ENCODE measurements at regions not wholly inside any gene's neighbourhood (a gene's known extent, or its start where the extent isn't known, plus 50 kb on each side); places are given as distances from the start of the nearest gene placed in this dataset.
"Not testable (repeated sequence)": the region's sequence is repeated elsewhere in the genome, so short reads cannot be mapped to it uniquely, and the experiment has no call there.

DNA sequence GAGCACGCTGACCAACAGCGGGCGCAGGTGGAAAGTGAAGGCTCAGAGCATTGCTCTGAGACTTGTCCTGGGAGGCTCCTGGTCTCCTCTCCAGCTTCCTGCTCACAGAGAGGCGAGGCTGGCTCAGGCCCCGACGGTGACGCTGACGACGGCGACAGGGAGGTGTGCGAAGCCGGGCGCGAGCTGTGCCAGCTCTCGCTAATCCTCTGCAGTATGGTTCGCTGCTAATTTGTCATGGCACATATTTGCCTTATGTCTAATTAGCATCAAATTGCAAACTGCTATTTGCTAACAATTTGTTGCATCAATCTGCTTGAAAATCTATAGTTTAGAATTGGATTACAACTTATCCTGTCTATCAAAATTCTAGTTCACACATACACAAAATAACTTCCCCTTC is 469.8 kb upstream of the ZNF507 start:
- Histone ChIP-seq H3K27ac (ENCODE audit: low read depth, low read length) (no peak overlapping the region), H3K27me3 (ENCODE audit: insufficient read depth, low read length) (no peaks in the 10 kb centered on the region), H3K4me1 (ENCODE audit: control insufficient read depth, insufficient read depth, low read length, unreplicated experiment) (no peaks in the 10 kb centered on the region), H3K79me2 (ENCODE audit: control insufficient read depth, insufficient read depth, low read length, unreplicated experiment) (no peaks in the 10 kb centered on the region), H3K36me3 (ENCODE audit: insufficient read depth, low read length) (no peaks in the 10 kb centered on the region), H3K4me3 (ENCODE audit: low read depth, low read length) (no peak overlapping the region), H2AFZ (ENCODE audit: low read length, unreplicated experiment) (no peak overlapping the region)

DNA sequence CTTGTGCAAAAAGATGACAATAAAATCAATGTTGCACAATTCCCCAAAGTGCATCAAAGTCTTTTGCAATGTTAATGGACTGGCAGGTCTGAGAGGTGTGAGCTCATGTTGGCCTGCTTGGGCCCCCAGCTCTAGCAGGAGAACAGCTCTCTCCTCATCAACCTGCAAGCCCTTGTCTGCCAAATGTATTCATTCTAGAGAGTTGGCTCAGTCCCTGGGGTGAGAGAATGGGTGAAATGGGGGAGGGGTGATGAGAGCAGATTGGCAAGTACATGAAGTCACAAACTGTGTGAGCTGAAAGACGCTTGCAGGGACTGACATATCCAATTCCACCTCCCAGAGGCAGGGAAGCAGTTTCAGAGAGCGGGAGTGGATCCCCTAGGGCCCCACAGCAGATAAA is 465.1 kb upstream of the ZNF507 start:
- no peak overlapping the region for H2AFZ ChIP-seq (ENCODE audit: low read length, unreplicated experiment)
- no peaks in the 10 kb centered on the region for H3K36me3 ChIP-seq (ENCODE audit: insufficient read depth, low read length)
- H3K4me3 ChIP-seq (ENCODE audit: low read depth, low read length) = no peak overlapping the region
- no peaks in the 10 kb centered on the region for H3K27me3 ChIP-seq (ENCODE audit: insufficient read depth, low read length)
- no peak overlapping the region for H3K27ac ChIP-seq (ENCODE audit: low read depth, low read length)
- H3K79me2 ChIP-seq (ENCODE audit: control insufficient read depth, insufficient read depth, low read length, unreplicated experiment) = no peaks in the 10 kb centered on the region
- no peaks in the 10 kb centered on the region for H3K4me1 ChIP-seq (ENCODE audit: control insufficient read depth, insufficient read depth, low read length, unreplicated experiment)

DNA sequence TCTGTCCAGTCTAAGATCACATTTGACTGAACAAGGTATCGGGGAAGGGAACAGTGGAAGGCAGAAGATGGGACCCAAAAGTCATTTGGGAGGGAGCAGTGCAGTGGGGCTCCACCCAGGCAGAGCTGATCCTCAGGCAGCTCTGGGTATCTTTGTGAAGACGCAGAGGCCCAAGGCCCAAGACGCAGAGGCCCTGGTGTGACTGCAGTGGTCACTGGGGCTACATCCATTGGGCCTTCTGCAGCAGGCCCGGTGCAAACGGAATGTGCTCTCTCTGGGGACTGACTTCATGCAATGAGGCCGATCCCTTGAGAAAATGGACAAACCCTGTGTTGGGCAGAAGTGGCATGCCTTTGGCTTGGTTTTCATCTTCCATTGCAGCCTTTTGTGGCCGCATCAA is 463.4 kb upstream of the ZNF507 start:
- Histone ChIP-seq H3K4me3 (ENCODE audit: low read depth, low read length) (no peak overlapping the region), H3K79me2 (ENCODE audit: control insufficient read depth, insufficient read depth, low read length, unreplicated experiment) (no peaks in the 10 kb centered on the region), H3K4me1 (ENCODE audit: control insufficient read depth, insufficient read depth, low read length, unreplicated experiment) (no peaks in the 10 kb centered on the region), H2AFZ (ENCODE audit: low read length, unreplicated experiment) (no peak overlapping the region), H3K27me3 (ENCODE audit: insufficient read depth, low read length) (no peaks in the 10 kb centered on the region), H3K27ac (ENCODE audit: low read depth, low read length) (no peak overlapping the region), H3K36me3 (ENCODE audit: insufficient read depth, low read length) (no peaks in the 10 kb centered on the region)

DNA sequence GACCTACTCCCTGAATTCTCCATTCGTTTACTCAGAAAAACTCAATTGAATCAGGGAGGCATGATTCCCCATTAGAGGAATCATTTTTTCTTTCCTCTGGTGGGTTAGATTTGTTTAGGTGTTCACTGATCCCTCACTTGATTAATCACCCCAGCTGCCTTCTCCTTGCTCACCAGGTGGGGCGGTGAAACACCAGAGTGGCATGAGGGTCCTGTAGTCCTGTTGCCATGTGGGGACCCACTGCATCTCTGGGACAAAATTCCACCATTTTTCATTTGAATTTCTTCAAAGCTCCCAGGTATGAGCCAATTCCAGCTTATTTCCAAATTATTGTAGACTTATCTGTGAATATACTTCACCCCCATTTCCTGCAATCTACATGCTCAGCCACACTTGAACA is 462.7 kb upstream of the ZNF507 start:
- Histone ChIP-seq H2AFZ (ENCODE audit: low read length, unreplicated experiment) (no peak overlapping the region), H3K27ac (ENCODE audit: low read depth, low read length) (no peak overlapping the region), H3K27me3 (ENCODE audit: insufficient read depth, low read length) (no peaks in the 10 kb centered on the region), H3K36me3 (ENCODE audit: insufficient read depth, low read length) (no peaks in the 10 kb centered on the region), H3K4me1 (ENCODE audit: control insufficient read depth, insufficient read depth, low read length, unreplicated experiment) (no peaks in the 10 kb centered on the region), H3K79me2 (ENCODE audit: control insufficient read depth, insufficient read depth, low read length, unreplicated experiment) (no peaks in the 10 kb centered on the region), H3K4me3 (ENCODE audit: low read depth, low read length) (no peak overlapping the region)

DNA sequence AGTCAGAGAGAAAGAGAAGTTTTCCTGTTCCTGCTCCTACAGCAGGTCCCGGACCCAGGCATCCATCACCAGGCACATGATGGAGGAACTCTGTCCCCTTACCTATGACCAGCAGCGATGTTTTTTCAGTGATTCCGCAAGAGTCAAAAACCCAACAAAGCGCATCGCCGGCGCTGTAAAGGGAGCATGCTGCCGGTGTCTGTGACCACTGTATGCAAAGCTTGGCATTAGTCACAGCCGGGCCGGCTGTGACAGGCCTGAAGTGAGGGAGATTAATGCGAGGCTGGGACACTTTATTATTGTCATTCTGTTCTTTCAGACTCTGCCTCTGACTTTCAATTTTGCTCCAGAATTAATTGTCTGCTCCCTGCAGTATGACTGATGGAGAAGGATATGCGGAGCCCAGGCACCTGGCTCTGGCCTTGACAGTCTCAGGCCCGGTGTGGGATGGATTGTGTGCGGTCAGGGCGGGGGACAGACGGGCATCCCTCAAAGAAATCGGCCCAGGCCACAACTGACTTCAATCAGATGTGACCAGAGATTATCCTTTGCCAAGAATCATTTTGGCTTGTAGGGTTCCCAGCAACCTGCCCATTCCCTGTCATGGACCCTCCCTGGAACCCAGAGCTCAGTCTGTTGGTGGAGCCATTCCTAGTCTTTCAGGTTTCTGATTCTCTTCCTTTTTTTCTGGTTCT is 462.0 kb upstream of the ZNF507 start:
- no peak overlapping the region for H2AFZ ChIP-seq (ENCODE audit: low read length, unreplicated experiment)
- H3K79me2 ChIP-seq (ENCODE audit: control insufficient read depth, insufficient read depth, low read length, unreplicated experiment) = no peaks in the 10 kb centered on the region
- no peak overlapping the region for H3K4me3 ChIP-seq (ENCODE audit: low read depth, low read length)
- H3K36me3 ChIP-seq (ENCODE audit: insufficient read depth, low read length) = no peaks in the 10 kb centered on the region
- H3K27ac ChIP-seq (ENCODE audit: low read depth, low read length) = no peak overlapping the region
- H3K4me1 ChIP-seq (ENCODE audit: control insufficient read depth, insufficient read depth, low read length, unreplicated experiment) = no peaks in the 10 kb centered on the region
- no peaks in the 10 kb centered on the region for H3K27me3 ChIP-seq (ENCODE audit: insufficient read depth, low read length)

- Histone ChIP-seq H3K36me3 (ENCODE audit: insufficient read depth, low read length) (no peaks in the 10 kb centered on the region), H3K4me3 (ENCODE audit: low read depth, low read length) (no peak overlapping the region), H3K27ac (ENCODE audit: low read depth, low read length) (no peak overlapping the region), H2AFZ (ENCODE audit: low read length, unreplicated experiment) (no peak overlapping the region), H3K27me3 (ENCODE audit: insufficient read depth, low read length) (no peaks in the 10 kb centered on the region), H3K4me1 (ENCODE audit: control insufficient read depth, insufficient read depth, low read length, unreplicated experiment) (no peaks in the 10 kb centered on the region), H3K79me2 (ENCODE audit: control insufficient read depth, insufficient read depth, low read length, unreplicated experiment) (no peaks in the 10 kb centered on the region)
Observed at GRCh38 chr19:31885280-31885853, 460.0 kb upstream of the ZNF507 start.

- H3K4me3 ChIP-seq (ENCODE audit: low read depth, low read length) = no peak overlapping the region
- H3K27ac ChIP-seq (ENCODE audit: low read depth, low read length) = no peak overlapping the region
- H3K79me2 ChIP-seq (ENCODE audit: control insufficient read depth, insufficient read depth, low read length, unreplicated experiment) = no peaks in the 10 kb centered on the region
- H3K36me3 ChIP-seq (ENCODE audit: insufficient read depth, low read length) = no peaks in the 10 kb centered on the region
- no peaks in the 10 kb centered on the region for H3K27me3 ChIP-seq (ENCODE audit: insufficient read depth, low read length)
- H2AFZ ChIP-seq (ENCODE audit: low read length, unreplicated experiment) = no peak overlapping the region
- H3K4me1 ChIP-seq (ENCODE audit: control insufficient read depth, insufficient read depth, low read length, unreplicated experiment) = no peaks in the 10 kb centered on the region
Observed at GRCh38 chr19:31890230-31890629, 455.2 kb upstream of the ZNF507 start.

- H3K36me3 ChIP-seq (ENCODE audit: insufficient read depth, low read length) = no peaks in the 10 kb centered on the region
- no peak overlapping the region for H2AFZ ChIP-seq (ENCODE audit: low read length, unreplicated experiment)
- H3K4me1 ChIP-seq (ENCODE audit: control insufficient read depth, insufficient read depth, low read length, unreplicated experiment) = no peaks in the 10 kb centered on the region
- no peaks in the 10 kb centered on the region for H3K79me2 ChIP-seq (ENCODE audit: control insufficient read depth, insufficient read depth, low read length, unreplicated experiment)
- H3K27ac ChIP-seq (ENCODE audit: low read depth, low read length) = no peak overlapping the region
- no peak overlapping the region for H3K4me3 ChIP-seq (ENCODE audit: low read depth, low read length)
- H3K27me3 ChIP-seq (ENCODE audit: insufficient read depth, low read length) = no peaks in the 10 kb centered on the region
Observed at GRCh38 chr19:31892060-31892459, 453.4 kb upstream of the ZNF507 start.

DNA sequence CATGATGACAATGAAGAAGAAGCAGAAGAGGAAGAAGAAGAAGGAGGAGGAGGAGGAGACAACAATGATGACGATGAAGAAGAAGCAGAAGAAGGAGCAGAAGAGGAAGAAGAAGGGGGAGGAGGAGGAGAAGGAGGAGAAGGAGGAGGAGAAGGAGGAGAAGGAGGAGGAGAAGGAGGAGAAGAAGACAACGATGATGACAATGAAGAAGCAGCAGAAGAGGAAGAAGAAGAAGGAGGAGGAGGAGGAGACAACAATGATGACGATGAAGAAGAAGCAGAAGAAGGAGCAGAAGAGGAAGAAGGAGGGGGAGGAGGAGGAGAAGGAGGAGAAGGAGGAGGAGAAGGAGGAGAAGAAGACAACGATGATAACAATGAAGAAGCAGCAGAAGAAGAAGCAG is 451.9 kb upstream of the ZNF507 start:
- H3K4me1 ChIP-seq (ENCODE audit: control insufficient read depth, insufficient read depth, low read length, unreplicated experiment); H3K79me2 ChIP-seq (ENCODE audit: control insufficient read depth, insufficient read depth, low read length, unreplicated experiment); H2AFZ ChIP-seq (ENCODE audit: low read length, unreplicated experiment); H3K36me3 ChIP-seq (ENCODE audit: insufficient read depth, low read length); H3K4me3 ChIP-seq (ENCODE audit: low read depth, low read length); H3K27ac ChIP-seq (ENCODE audit: low read depth, low read length); H3K27me3 ChIP-seq (ENCODE audit: insufficient read depth, low read length): not testable (repeated sequence)

DNA sequence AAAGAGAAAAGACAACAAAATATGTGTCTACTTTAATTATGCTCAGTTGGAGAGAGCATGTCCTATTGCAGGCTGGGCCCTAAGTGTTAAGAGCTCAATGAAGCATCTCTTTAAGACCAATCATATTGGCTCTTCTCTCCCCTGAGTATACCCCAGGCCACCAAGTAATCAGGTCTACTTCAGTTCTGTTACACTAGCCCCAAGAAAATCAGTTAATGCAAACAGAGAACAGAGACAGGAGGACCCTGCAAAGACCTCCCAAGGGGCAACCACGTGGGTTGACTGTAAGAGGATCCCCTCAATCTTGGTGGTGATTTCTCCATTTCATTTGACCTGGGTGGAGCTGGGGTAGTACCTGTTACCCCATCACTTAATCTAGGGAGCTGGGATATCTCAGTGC is 451.0 kb upstream of the ZNF507 start:
- no peak overlapping the region for H3K27ac ChIP-seq (ENCODE audit: low read depth, low read length)
- no peaks in the 10 kb centered on the region for H3K79me2 ChIP-seq (ENCODE audit: control insufficient read depth, insufficient read depth, low read length, unreplicated experiment)
- no peaks in the 10 kb centered on the region for H3K4me1 ChIP-seq (ENCODE audit: control insufficient read depth, insufficient read depth, low read length, unreplicated experiment)
- no peak overlapping the region for H3K4me3 ChIP-seq (ENCODE audit: low read depth, low read length)
- no peaks in the 10 kb centered on the region for H3K27me3 ChIP-seq (ENCODE audit: insufficient read depth, low read length)
- H3K36me3 ChIP-seq (ENCODE audit: insufficient read depth, low read length) = no peaks in the 10 kb centered on the region
- no peak overlapping the region for H2AFZ ChIP-seq (ENCODE audit: low read length, unreplicated experiment)

GRCh38 chr19:31897292-31897691 is 448.1 kb upstream of the ZNF507 start:
- Histone ChIP-seq H3K79me2 (ENCODE audit: control insufficient read depth, insufficient read depth, low read length, unreplicated experiment) (no peaks in the 10 kb centered on the region), H3K4me1 (ENCODE audit: control insufficient read depth, insufficient read depth, low read length, unreplicated experiment) (no peaks in the 10 kb centered on the region), H3K36me3 (ENCODE audit: insufficient read depth, low read length) (no peaks in the 10 kb centered on the region), H3K27me3 (ENCODE audit: insufficient read depth, low read length) (no peaks in the 10 kb centered on the region), H3K4me3 (ENCODE audit: low read depth, low read length) (no peak overlapping the region), H2AFZ (ENCODE audit: low read length, unreplicated experiment) (no peak overlapping the region), H3K27ac (ENCODE audit: low read depth, low read length) (no peak overlapping the region)

All from ACC112 (cell line).